ENCODE measurements at regions not wholly inside any gene's neighbourhood (a gene's known extent, or its start where the extent isn't known, plus 50 kb on each side); places are given as distances from the start of the nearest gene placed in this dataset.

GRCh38 chr2:53519918-53520841, 247.4 kb upstream of the CHAC2 start:
- TF ChIP-seq CTCF (IDR thresholded peaks at IDR 0.05) (no peak), EP300 (IDR thresholded peaks at IDR 0.05) (no peak), POLR2A (IDR thresholded peaks at IDR 0.05) (no peak)

Measured in sigmoid colon (tissue), 4 donors.